Erythroblast (primary cell): ENCODE measurements at regions not wholly inside any gene's neighbourhood (a gene's known extent, or its start where the extent isn't known, plus 50 kb on each side); places are given as distances from the start of the nearest gene placed in this dataset.

Source experiments
- GATA1 ChIP-seq: IDR thresholded peaks from 2 replicates; pipeline ENCODE4 v1.6.1; 2011; ENCODE audit warnings: low read depth, mild to moderate bottlenecking, control low read depth, low read length, moderate library complexity
- POLR2A ChIP-seq: IDR thresholded peaks from 2 replicates; pipeline ENCODE4 v1.6.1; 2011; ENCODE audit warnings: mild to moderate bottlenecking, low read length

DNA sequence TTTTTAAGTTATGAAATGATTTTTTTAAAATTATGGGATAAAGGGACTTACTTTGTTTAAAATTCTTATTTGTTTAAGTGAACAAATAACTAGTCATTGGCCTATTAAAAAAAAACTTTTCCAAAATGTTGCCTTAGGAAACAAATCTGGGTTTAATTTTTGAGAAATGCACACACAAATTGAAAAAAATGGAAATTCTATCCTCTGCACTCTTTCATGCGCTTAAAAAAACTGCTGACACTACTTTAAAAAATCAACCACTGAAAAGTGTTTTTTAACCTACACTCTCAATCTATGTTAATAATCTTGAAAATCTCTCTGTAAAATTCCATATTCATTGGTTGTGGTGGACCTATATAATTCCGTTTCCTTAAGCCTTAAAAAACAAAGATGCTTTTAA, 163.4 kb upstream of the DAB2 start:
- TF ChIP-seq POLR2A, result no peak
- TF ChIP-seq GATA1, result no peak
